Dedifferentiated amniotic fluid mesenchymal stem cell (primary cell): ENCODE measurements at regions not wholly inside any gene's neighbourhood (a gene's known extent, or its start where the extent isn't known, plus 50 kb on each side); places are given as distances from the start of the nearest gene placed in this dataset.
A peak's percentile ranks its signal among the peaks of the same experiment; 100 is the strongest.

ENCODE experiments used
- DNase-seq: peaks from one replicate; pipeline ENCODE4 v3.0.0-alpha.2; 2016; ENCODE audit errors: extremely low spot score

GRCh38 chr2:240226672-240227537, 86.4 kb upstream of the OTOS start:
- no peak for DNase-seq

- no peak for DNase-seq
Measured at GRCh38 chr2:240227538-240228428, 87.3 kb upstream of the OTOS start.

GRCh38 chr2:240229005-240229404, 88.5 kb upstream of the OTOS start:
- no peak for DNase-seq

DNA sequence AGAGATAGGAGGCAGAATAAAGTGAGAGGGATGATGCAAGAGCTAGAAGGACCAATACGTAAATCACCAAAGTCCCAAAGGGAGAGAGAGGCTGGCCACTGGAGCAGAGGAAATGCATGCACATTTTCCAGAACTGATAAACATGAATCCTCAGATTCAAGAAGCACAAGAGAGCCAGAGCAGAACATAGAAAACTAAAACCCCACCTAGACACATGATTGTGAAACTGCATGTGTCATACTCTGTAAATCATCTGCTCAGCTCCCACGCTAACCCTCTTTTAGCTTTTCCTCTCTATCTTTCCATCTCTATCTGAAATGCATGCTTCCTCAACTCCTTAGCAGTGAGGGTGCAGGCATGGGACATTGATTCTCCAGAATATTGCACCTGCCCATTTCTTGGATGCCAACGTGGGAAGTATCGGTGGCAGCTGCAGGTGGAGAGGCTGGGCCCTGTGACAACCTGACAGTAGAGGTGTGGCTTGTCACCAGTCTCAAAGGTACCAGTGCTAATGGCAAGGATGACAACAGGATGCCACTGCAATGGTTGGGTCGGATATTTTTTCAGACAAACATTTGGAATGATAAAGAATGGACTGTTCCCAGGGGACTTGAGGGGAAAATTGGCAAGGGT, 89.3 kb upstream of the OTOS start:
- DNase-seq: no peak

GRCh38 chr2:240230291-240230931, 90.0 kb upstream of the OTOS start:
- DNase-seq: no peak

DNA sequence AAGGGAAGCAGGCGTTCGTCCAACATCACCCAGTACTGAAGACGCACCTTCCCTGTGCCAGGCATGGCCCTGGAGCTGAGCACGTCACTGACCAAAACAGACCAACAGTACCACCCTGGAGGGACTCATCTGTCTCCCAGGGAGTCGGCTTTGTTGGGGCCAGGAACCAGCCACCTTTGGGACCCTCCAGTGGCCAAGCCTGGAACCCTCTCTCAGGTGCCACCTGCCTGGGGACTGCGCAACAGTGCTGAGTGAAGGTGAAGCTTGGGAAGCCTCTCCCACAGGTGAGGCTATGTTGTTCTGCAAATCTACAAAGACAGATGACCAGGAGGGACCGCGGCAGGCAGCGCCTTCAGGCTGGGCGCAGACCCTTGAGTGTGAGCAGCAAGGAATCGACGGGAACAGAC, 91.4 kb upstream of the OTOS start:
- no peak for DNase-seq

- DNase-seq: no peak
Measured at GRCh38 chr2:240232264-240232915, 91.9 kb upstream of the OTOS start.

DNA sequence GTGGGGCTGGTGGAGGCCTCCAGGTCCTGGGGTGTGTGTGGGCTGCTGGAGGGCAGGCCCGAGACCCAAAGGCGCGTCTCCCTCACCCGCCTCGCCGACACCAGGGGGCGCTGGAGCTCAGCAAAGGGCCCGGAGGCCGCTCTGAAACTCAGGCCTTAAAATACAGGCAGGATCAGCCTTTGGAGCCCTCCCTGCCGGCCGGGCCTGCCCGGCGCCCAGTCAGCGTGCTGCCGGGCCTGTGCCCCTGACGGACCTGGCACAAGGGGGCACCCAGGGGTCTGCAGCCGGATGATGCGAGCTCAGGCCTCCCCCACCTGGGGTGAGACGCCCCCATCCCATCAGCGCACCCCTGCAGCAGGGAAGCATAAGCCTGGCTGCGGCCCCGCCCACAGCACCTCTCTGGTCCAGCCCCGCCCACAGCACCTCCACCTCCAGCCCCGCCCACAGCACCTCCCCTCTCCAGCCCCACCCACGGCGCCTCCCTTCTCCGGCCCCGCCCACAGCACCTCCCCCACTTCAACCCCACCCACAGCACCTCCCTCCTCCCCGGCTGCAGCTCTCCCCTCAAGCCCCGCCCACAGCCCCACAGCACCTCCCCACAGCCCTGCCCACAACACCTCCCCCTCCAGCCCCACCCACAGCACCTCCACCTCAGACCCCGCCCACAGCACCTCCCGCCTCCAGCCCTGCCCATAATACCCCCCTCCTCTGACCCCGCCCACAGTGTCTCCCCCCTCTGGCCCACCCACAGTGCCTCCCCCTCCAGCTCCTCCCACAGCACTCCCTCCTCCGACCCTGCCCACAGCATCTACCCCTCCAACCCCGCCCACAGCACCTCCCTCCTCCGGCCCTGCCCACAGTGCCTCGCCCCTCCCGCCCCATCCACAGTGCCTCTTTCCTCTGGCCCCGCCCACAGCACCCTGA, 92.8 kb upstream of the OTOS start:
- peak; percentile 78 for DNase-seq

- no peak for DNase-seq
Measured at GRCh38 chr2:240233885-240234502, 93.5 kb upstream of the OTOS start.

DNA sequence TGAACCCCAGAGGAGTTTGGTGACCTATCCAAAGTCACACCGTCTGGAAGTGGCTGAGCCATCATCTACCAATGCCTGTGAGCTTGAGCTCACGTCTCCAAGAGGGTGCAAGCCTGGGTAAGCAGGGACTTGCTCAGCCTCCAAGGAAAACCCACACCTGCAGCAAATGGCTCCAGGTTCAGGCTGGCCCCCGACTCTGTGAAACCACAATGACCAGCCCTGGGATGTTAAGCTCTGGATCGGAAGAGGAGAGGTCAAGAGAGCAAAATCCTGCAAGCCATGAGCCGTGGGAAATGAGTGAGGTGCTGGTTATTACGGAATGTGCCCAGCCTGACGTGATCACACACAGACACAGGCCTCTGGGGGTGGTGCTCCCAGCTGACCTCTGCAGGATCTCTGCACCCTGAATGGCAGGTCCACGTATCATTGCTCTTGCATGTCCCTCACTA, 94.1 kb upstream of the OTOS start:
- no peak for DNase-seq

DNA sequence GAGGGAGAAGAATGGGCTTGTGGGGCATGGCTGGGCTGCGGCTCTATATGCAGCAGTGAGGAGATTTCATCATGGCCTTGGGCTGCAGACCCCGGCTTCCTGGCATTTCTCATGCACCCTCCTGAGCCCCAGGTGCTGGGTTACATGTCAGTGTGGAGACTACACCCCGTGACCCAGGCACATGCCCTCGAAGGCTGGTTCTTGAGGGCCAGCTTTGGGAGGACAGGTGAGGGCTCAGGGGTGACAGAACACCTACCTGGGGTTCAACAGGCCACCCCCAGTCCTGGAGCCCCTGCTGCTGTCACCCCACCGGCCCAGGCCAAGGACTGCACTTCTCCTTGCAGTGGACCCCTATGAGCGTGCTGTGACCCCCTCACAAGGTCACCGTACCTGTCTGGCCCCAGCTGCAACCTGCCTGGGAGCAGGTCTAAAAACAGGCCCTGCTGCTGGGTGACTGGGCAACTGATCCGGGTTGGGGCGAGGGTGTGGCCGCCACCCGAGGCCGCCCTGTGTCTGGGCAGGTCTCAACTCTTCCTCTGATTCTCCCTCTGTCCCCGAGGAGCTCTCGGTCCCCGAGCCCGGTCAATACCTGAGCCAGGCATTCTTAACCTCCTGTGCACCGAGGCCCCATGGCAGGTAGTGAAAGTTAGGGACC, 94.8 kb upstream of the OTOS start:
- no peak for DNase-seq

DNA sequence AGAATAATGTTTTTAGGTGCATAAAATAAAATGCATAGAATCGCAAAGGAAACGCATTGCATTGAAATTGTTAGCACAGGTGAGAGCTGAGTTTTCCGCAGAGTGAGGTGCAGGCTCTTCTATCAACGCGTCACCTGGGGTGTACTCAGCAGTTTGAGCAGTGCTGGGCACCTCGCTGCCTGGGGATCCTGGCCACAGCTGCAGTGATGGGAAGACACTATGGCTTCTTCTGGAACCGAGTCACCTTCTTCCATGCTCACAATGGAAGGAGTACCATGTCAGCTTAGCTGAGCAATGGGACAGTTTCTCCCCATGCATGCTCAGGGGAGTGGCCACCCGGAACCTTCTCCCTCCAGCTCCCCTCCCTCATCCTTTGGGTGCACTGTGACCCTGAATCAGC, 95.4 kb upstream of the OTOS start:
- no peak for DNase-seq

DNA sequence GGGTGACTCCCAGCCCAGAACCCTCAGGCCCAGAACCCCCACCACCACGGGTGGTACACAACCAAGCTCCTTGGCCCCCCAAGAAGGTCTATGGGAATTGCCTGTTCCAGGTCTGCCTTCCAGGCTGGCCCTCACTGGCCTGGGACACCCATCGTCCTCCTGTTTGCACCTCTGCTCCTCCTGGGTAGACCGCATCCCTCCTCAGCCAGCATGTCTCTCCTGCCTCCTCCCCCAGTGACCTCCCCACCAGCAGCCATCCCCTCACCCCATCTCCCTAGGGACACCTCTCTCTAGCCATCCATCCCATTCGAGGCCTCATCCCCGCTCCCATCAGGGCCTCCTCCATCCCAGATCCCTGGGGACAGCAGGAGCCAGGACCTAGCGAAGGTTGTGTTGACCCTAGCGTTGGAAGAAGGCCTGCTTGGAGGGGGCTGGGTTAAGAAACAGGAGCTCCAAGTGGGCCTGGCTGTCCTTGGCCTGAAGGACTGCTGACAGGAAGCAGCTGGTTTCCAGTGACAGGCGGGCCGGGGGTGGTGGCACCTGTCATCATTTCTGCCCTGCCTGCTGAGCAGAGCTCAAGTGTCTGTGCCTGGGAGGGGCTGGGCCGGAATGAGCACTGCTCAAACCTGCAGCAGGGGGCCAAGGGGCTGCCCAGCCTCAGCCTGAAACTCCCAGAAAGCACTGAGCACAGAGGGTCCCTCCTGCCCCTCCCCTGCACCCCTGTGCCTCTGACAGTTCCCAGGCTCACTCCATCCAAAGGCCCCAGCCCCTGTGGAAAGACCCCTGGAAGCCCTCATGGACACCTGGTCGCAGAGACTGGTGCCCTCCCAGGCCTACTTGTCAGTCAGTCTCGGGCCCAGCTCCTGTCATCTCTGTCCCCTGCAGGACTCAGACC, 96.0 kb upstream of the OTOS start:
- DNase-seq: no peak

GRCh38 chr2:240237609-240238174, 97.2 kb upstream of the OTOS start:
- no peak for DNase-seq

- no peak for DNase-seq
Measured at GRCh38 chr2:240238201-240238600, 97.7 kb upstream of the OTOS start.

DNA sequence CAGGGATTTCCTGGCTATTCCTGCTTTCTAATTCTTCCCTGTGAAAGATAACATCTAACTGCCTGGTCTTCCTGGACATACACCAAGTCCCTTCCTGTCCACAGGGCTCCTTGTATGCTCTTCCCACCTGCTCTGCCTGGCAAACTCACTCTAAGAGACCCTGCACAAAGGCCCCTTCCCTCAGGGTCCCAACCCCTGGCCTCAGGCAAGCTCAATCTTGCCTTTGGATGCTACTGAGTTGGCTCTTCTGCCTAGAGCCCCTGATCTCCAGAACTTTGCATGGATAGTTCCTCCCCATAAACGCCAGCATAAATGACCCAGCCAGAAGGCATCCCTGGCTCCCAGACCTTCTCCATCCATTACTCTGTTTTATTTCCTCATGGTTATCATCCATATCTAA, 98.3 kb upstream of the OTOS start:
- no peak for DNase-seq

DNA sequence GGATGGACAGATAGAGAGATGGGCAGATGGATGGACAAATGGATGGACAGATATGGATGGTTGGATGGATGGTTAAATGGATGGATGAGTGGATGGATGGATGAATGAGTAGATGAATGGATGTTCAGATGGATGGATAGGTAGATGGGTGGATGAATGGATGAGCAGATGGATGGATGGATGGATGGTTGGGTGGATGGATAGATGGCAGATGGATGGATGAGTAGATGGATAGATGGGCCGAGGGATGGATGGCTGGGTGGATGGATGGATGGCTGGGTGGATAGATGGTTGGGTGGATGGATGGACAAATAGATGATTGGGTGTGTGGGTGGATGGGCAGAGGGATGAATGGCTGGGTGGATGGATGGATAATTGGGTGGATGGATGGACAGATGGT, 98.9 kb upstream of the OTOS start:
- DNase-seq: no peak
